ENCODE measurements at regions not wholly inside any gene's neighbourhood (a gene's known extent, or its start where the extent isn't known, plus 50 kb on each side); places are given as distances from the start of the nearest gene placed in this dataset.

DNA sequence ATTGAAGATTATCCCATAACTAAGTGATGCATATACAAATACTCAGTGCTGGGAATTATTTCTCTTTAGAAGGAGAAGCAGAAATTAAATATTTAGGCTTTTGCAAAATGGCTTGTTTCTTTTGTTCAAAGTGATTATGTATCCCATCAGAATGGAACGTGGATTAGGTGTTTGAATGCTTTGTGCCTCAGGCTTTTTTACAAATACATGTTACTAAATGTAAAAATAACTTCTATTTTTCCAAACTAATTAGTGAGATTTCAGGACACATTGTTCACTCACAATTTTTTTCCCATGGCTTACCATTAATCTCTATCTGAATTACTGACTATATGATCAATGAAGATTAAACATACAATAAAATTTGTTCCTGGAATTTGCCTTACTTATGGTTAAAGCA, 925.9 kb upstream of the CITED2 start:
- no peak overlapping the region for H2BK15ac ChIP-seq (ENCODE audit: low read depth, poor library complexity, severe bottlenecking)
- no peaks in the 10 kb centered on the region for H3K27me3 ChIP-seq (ENCODE audit: control insufficient read depth in 1 of 2, insufficient read depth in 1 of 2, low read length in 2 of 2)
- no peak overlapping the region for H2AFZ ChIP-seq (ENCODE audit: low read depth, low read length)
- no peaks in the 10 kb centered on the region for H3K4me1 ChIP-seq (ENCODE audit: control insufficient read depth, insufficient read depth, low read depth, low read length)
- H3K27ac ChIP-seq (ENCODE audit: low read length, poor library complexity, severe bottlenecking) = no peak overlapping the region
- H3K9me3 ChIP-seq (ENCODE audit: control insufficient read depth, low read length) = no peaks in the 10 kb centered on the region
- H4K91ac ChIP-seq (ENCODE audit: low read length) = no peak overlapping the region
- H4K8ac ChIP-seq (ENCODE audit: low read length) = no peak overlapping the region
- no peak overlapping the region for H3K4ac ChIP-seq (ENCODE audit: low read depth in 1 of 2, low read length in 2 of 2)
- no peak overlapping the region for H3K23ac ChIP-seq (ENCODE audit: low read length in 2 of 2)
- H3K14ac ChIP-seq (ENCODE audit: low read length in 2 of 2) = no peak overlapping the region
- H2AK5ac ChIP-seq (ENCODE audit: low read length, severe bottlenecking) = no peak overlapping the region
- H3K9ac ChIP-seq (ENCODE audit: low read length) = no peak overlapping the region
- H3K4me2 ChIP-seq (ENCODE audit: low read length, poor library complexity, severe bottlenecking) = no peak overlapping the region
- H3K36me3 ChIP-seq (ENCODE audit: control insufficient read depth in 1 of 2, insufficient read depth in 2 of 2, low read depth in 1 of 2, low read length in 2 of 2) = no peaks in the 10 kb centered on the region
- no peak overlapping the region for H2BK5ac ChIP-seq (ENCODE audit: low read depth, low read length, poor library complexity, severe bottlenecking)
- H3K79me1 ChIP-seq (replicated peaks; ENCODE audit: low read length, poor library complexity, severe bottlenecking) = no peaks in the 10 kb centered on the region
- DNase-seq = no peak
- H2BK120ac ChIP-seq (ENCODE audit: low read depth, low read length) = no peak overlapping the region
- H3K4me3 ChIP-seq (ENCODE audit: insufficient read depth in 1 of 2, low read depth in 1 of 2, low read length in 2 of 2) = no peak overlapping the region
- no peak overlapping the region for H2BK12ac ChIP-seq (ENCODE audit: low read length in 2 of 2)
- H3K18ac ChIP-seq (ENCODE audit: low read depth in 1 of 2, low read length in 2 of 2) = no peak overlapping the region
- WGBS = no CpG with 5 or more reads among the region's 1 CpG

DNA sequence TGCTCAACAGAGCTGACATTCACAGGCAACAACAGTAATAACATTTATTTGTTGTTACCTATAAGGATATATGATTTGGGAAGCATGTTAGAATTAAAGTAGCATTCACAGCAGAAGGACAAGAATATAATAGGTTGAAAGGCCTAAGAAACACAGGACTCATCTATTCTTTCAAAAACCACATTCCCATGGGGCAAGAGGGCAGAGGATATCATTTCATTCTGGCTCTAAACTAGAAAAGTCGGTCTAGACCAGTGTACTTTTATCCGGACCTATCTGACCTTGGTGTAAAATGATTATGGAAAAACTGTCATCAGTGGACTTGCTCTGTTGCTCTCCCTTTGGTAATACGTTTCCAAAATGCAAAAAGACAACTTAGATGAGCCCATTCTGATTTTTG, 914.7 kb upstream of the CITED2 start:
- no peak overlapping the region for H3K14ac ChIP-seq (ENCODE audit: low read length in 2 of 2)
- 93% methylated on average over 3 of the region's 3 CpGs for WGBS

DNA sequence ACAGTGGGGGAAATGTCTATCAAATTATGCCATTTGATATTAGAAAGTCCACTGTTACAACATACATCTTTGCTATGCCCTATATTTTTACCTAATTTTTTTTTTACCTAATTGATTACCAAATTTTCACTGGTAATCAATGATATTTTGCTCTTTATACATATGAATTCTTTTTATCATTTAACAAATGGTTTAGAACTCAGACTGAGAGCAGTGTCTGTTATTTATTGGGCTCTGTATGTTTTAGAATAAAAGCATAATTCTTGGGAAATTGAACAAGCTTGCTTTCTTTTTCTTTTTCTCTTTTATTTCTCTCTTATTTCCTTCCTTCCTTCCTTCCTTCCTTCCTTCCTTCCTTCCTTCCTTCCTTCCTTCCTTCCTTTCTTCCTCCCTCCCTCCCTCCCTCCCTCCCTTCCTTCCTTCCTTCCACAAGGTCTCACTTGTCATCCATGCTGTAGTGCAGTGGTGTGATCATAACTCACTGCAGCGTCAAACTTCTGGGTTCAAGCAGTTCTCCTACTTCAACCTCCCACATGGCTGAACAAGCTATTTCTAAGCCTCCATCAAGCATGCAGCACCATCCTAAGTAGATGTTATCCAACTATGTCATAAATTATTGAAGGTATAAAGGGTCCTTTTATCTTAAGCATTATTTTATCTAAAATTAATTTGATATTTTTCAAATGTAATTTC, 911.7 kb upstream of the CITED2 start:
- Histone ChIP-seq H2BK15ac (ENCODE audit: low read depth, poor library complexity, severe bottlenecking) (no peak overlapping the region), H3K79me1 (replicated peaks; ENCODE audit: low read length, poor library complexity, severe bottlenecking) (no peaks in the 10 kb centered on the region), H3K4me1 (ENCODE audit: control insufficient read depth, insufficient read depth, low read depth, low read length) (no peaks in the 10 kb centered on the region), H3K36me3 (ENCODE audit: control insufficient read depth in 1 of 2, insufficient read depth in 2 of 2, low read depth in 1 of 2, low read length in 2 of 2) (no peaks in the 10 kb centered on the region), H2AK5ac (ENCODE audit: low read length, severe bottlenecking) (no peak overlapping the region), H3K9me3 (ENCODE audit: control insufficient read depth, low read length) (no peaks in the 10 kb centered on the region), H3K4me3 (ENCODE audit: insufficient read depth in 1 of 2, low read depth in 1 of 2, low read length in 2 of 2) (no peak overlapping the region), H2AFZ (ENCODE audit: low read depth, low read length) (no peak overlapping the region), H3K4me2 (ENCODE audit: low read length, poor library complexity, severe bottlenecking) (no peak overlapping the region), H3K14ac (ENCODE audit: low read length in 2 of 2) (no peak overlapping the region), H3K18ac (ENCODE audit: low read depth in 1 of 2, low read length in 2 of 2) (peak overlapping the region in 1 of 2 experiments; percentile 34), H3K9ac (ENCODE audit: low read length) (no peak overlapping the region), H3K4ac (ENCODE audit: low read depth in 1 of 2, low read length in 2 of 2) (no peak overlapping the region), H3K23ac (ENCODE audit: low read length in 2 of 2) (no peak overlapping the region), H2BK5ac (ENCODE audit: low read depth, low read length, poor library complexity, severe bottlenecking) (no peak overlapping the region), H3K27me3 (ENCODE audit: control insufficient read depth in 1 of 2, insufficient read depth in 1 of 2, low read length in 2 of 2) (no peaks in the 10 kb centered on the region), H2BK12ac (ENCODE audit: low read length in 2 of 2) (no peak overlapping the region), H4K8ac (ENCODE audit: low read length) (no peak overlapping the region), H2BK120ac (ENCODE audit: low read depth, low read length) (no peak overlapping the region), H3K27ac (ENCODE audit: low read length, poor library complexity, severe bottlenecking) (no peak overlapping the region), H4K91ac (ENCODE audit: low read length) (no peak overlapping the region)
- DNase-seq = no peak
- 79% methylated on average over 1 of the region's 1 CpG for WGBS

More for the DNA sequence above, 914.7 kb upstream of the CITED2 start:
- no peak for DNase-seq
- no peak overlapping the region for H3K4ac ChIP-seq (ENCODE audit: low read depth in 1 of 2, low read length in 2 of 2)
- no peak overlapping the region for H3K9ac ChIP-seq (ENCODE audit: low read length)
- H2BK12ac ChIP-seq (ENCODE audit: low read length in 2 of 2) = no peak overlapping the region
- H4K91ac ChIP-seq (ENCODE audit: low read length) = no peak overlapping the region
- H2BK15ac ChIP-seq (ENCODE audit: low read depth, poor library complexity, severe bottlenecking) = no peak overlapping the region
- no peak overlapping the region for H3K27ac ChIP-seq (ENCODE audit: low read length, poor library complexity, severe bottlenecking)
- no peak overlapping the region for H2AK5ac ChIP-seq (ENCODE audit: low read length, severe bottlenecking)
- H2BK5ac ChIP-seq (ENCODE audit: low read depth, low read length, poor library complexity, severe bottlenecking) = no peak overlapping the region
- H3K36me3 ChIP-seq (ENCODE audit: control insufficient read depth in 1 of 2, insufficient read depth in 2 of 2, low read depth in 1 of 2, low read length in 2 of 2) = no peaks in the 10 kb centered on the region
- H3K79me1 ChIP-seq (replicated peaks; ENCODE audit: low read length, poor library complexity, severe bottlenecking) = no peaks in the 10 kb centered on the region
- H3K27me3 ChIP-seq (ENCODE audit: control insufficient read depth in 1 of 2, insufficient read depth in 1 of 2, low read length in 2 of 2) = no peaks in the 10 kb centered on the region
- no peak overlapping the region for H3K4me2 ChIP-seq (ENCODE audit: low read length, poor library complexity, severe bottlenecking)
- no peak overlapping the region for H2BK120ac ChIP-seq (ENCODE audit: low read depth, low read length)
- no peak overlapping the region for H3K23ac ChIP-seq (ENCODE audit: low read length in 2 of 2)
- no peaks in the 10 kb centered on the region for H3K4me1 ChIP-seq (ENCODE audit: control insufficient read depth, insufficient read depth, low read depth, low read length)
- no peak overlapping the region for H2AFZ ChIP-seq (ENCODE audit: low read depth, low read length)
- no peak overlapping the region for H4K8ac ChIP-seq (ENCODE audit: low read length)
- H3K9me3 ChIP-seq (ENCODE audit: control insufficient read depth, low read length) = peaks cover 3% of the 10 kb centered on the region
- H3K18ac ChIP-seq (ENCODE audit: low read depth in 1 of 2, low read length in 2 of 2) = no peak overlapping the region
- H3K4me3 ChIP-seq (ENCODE audit: insufficient read depth in 1 of 2, low read depth in 1 of 2, low read length in 2 of 2) = no peak overlapping the region

DNA sequence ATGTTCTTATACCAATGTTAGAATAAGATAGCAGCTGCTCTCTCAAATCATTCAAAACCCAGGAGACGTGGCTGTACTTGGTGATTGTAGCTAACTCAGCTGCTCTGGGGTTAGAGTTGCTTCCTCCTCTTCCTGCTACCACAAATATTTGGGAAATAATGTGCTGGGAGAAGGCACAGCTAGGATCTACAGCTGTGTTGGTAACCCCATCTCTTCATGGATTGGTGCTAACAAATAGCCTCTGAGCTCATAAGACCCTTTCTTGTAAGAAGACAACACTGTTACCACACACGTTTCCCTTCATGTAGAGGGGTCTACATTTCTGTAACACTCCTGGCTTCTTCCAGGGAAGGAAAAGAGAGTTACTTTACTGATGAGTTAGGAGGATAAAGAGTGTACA, 911.0 kb upstream of the CITED2 start:
- Histone ChIP-seq H3K27ac (ENCODE audit: low read length, poor library complexity, severe bottlenecking) (no peak overlapping the region), H3K9me3 (ENCODE audit: control insufficient read depth, low read length) (no peaks in the 10 kb centered on the region), H2BK120ac (ENCODE audit: low read depth, low read length) (no peak overlapping the region), H3K23ac (ENCODE audit: low read length in 2 of 2) (no peak overlapping the region), H2BK12ac (ENCODE audit: low read length in 2 of 2) (peak overlapping the region; percentile 10 to 44), H2AK5ac (ENCODE audit: low read length, severe bottlenecking) (no peak overlapping the region), H3K4me1 (ENCODE audit: control insufficient read depth, insufficient read depth, low read depth, low read length) (no peaks in the 10 kb centered on the region), H3K36me3 (ENCODE audit: control insufficient read depth in 1 of 2, insufficient read depth in 2 of 2, low read depth in 1 of 2, low read length in 2 of 2) (no peaks in the 10 kb centered on the region), H3K79me1 (replicated peaks; ENCODE audit: low read length, poor library complexity, severe bottlenecking) (no peaks in the 10 kb centered on the region), H4K91ac (ENCODE audit: low read length) (peak overlapping the region; percentile 31), H2AFZ (ENCODE audit: low read depth, low read length) (peak overlapping the region; percentile 36), H3K14ac (ENCODE audit: low read length in 2 of 2) (no peak overlapping the region), H3K18ac (ENCODE audit: low read depth in 1 of 2, low read length in 2 of 2) (peak overlapping the region in 1 of 2 experiments; percentile 70), H2BK15ac (ENCODE audit: low read depth, poor library complexity, severe bottlenecking) (no peak overlapping the region), H2BK5ac (ENCODE audit: low read depth, low read length, poor library complexity, severe bottlenecking) (no peak overlapping the region), H3K27me3 (ENCODE audit: control insufficient read depth in 1 of 2, insufficient read depth in 1 of 2, low read length in 2 of 2) (no peaks in the 10 kb centered on the region), H3K4me3 (ENCODE audit: insufficient read depth in 1 of 2, low read depth in 1 of 2, low read length in 2 of 2) (no peak overlapping the region), H3K9ac (ENCODE audit: low read length) (no peak overlapping the region), H3K4me2 (ENCODE audit: low read length, poor library complexity, severe bottlenecking) (no peak overlapping the region), H3K4ac (ENCODE audit: low read depth in 1 of 2, low read length in 2 of 2) (peak overlapping the region in 1 of 2 experiments; percentile 17), H4K8ac (ENCODE audit: low read length) (peak overlapping the region; percentile 46)
- DNase-seq = peak; percentile 14
- WGBS = no CpG with 5 or more reads among the region's 2 CpGs
